Fibroblast of skin of left quadriceps (primary cell): ENCODE measurements at regions not wholly inside any gene's neighbourhood (a gene's known extent, or its start where the extent isn't known, plus 50 kb on each side); places are given as distances from the start of the nearest gene placed in this dataset.
A peak's percentile ranks its signal among the peaks of the same experiment; 100 is the strongest.

Source experiments
- DNase-seq, 2 experiments: peaks; one replicate each; pipeline ENCODE4 v3.0.0-alpha.2; 2013; ENCODE audit warnings: low read depth in 2 of 2

- DNase-seq = no peak
Observed at GRCh38 chr10:107474650-107475049, 310.1 kb upstream of the SORCS1 start.

- no peak for DNase-seq
Observed at GRCh38 chr10:107473225-107473624, 308.7 kb upstream of the SORCS1 start.

- no peak for DNase-seq
Observed at GRCh38 chr10:107471911-107472310, 307.4 kb upstream of the SORCS1 start.

- DNase-seq = no peak
Observed at GRCh38 chr10:107453561-107453960, 289.1 kb upstream of the SORCS1 start.

- no peak for DNase-seq
Observed at GRCh38 chr10:107451047-107451446, 286.5 kb upstream of the SORCS1 start.

GRCh38 chr10:107450056-107450455 lies 285.6 kb upstream of the SORCS1 start:
- DNase-seq = no peak

- DNase-seq = no peak
Observed at GRCh38 chr10:107444443-107444842, 279.9 kb upstream of the SORCS1 start.

- DNase-seq = no peak
Observed at GRCh38 chr10:107443813-107444212, 279.3 kb upstream of the SORCS1 start.

GRCh38 chr10:107443326-107443725 lies 278.8 kb upstream of the SORCS1 start:
- DNase-seq = no peak

GRCh38 chr10:107442035-107442505 lies 277.6 kb upstream of the SORCS1 start:
- DNase-seq = peak; percentile 1 to 5

GRCh38 chr10:107440741-107441140 lies 276.2 kb upstream of the SORCS1 start:
- DNase-seq = no peak

GRCh38 chr10:107437921-107438320 lies 273.4 kb upstream of the SORCS1 start:
- DNase-seq = no peak

- no peak for DNase-seq
Observed at GRCh38 chr10:107436568-107436967, 272.1 kb upstream of the SORCS1 start.

GRCh38 chr10:107434854-107435253 lies 270.3 kb upstream of the SORCS1 start:
- DNase-seq = no peak

- no peak for DNase-seq
Observed at GRCh38 chr10:107434201-107434600, 269.7 kb upstream of the SORCS1 start.

GRCh38 chr10:107433605-107434004 lies 269.1 kb upstream of the SORCS1 start:
- DNase-seq = no peak

- no peak for DNase-seq
Observed at GRCh38 chr10:107430446-107430845, 265.9 kb upstream of the SORCS1 start.

- no peak for DNase-seq
Observed at GRCh38 chr10:107427016-107427415, 262.5 kb upstream of the SORCS1 start.

GRCh38 chr10:107425931-107426553 lies 261.5 kb upstream of the SORCS1 start:
- no peak for DNase-seq

- DNase-seq = no peak
Observed at GRCh38 chr10:107424628-107425027, 260.1 kb upstream of the SORCS1 start.

- no peak for DNase-seq
Observed at GRCh38 chr10:107423903-107424302, 259.4 kb upstream of the SORCS1 start.

- no peak for DNase-seq
Observed at GRCh38 chr10:107422681-107423080, 258.2 kb upstream of the SORCS1 start.

- no peak for DNase-seq
Observed at GRCh38 chr10:107420196-107420595, 255.7 kb upstream of the SORCS1 start.
